ENCODE measurements at regions not wholly inside any gene's neighbourhood (a gene's known extent, or its start where the extent isn't known, plus 50 kb on each side); places are given as distances from the start of the nearest gene placed in this dataset.

- DNase-seq (ENCODE audit: low spot score): no peak
- Histone ChIP-seq H3K9me3 (ENCODE audit: low read length) (no peaks in the 10 kb centered on the region), H3K36me3 (ENCODE audit: insufficient read depth, low read length) (no peaks in the 10 kb centered on the region), H2AFZ (ENCODE audit: low read length) (no peak overlapping the region), H3K9me2 (ENCODE audit: insufficient read depth, low read length) (no peaks in the 10 kb centered on the region), H3K27ac (ENCODE audit: low read depth, low read length, poor library complexity, severe bottlenecking) (no peak overlapping the region), H3K4me2 (ENCODE audit: low read length) (no peak overlapping the region), H4K20me1 (ENCODE audit: insufficient read depth, low read length) (no peaks in the 10 kb centered on the region), H3K79me2 (ENCODE audit: insufficient read depth, low read depth, low read length) (no peaks in the 10 kb centered on the region), H3K4me3 (ENCODE audit: low read depth, low read length, poor library complexity, severe bottlenecking) (no peak overlapping the region), H3K4me1 (ENCODE audit: insufficient read depth, low read length, poor library complexity, severe bottlenecking) (no peaks in the 10 kb centered on the region)
- CTCF ChIA-PET (ENCODE audit: unreplicated experiment): no interaction called here
- no TSS peak for BruUV-seq (replicated peaks)
- TF ChIP-seq, protein P1, sequence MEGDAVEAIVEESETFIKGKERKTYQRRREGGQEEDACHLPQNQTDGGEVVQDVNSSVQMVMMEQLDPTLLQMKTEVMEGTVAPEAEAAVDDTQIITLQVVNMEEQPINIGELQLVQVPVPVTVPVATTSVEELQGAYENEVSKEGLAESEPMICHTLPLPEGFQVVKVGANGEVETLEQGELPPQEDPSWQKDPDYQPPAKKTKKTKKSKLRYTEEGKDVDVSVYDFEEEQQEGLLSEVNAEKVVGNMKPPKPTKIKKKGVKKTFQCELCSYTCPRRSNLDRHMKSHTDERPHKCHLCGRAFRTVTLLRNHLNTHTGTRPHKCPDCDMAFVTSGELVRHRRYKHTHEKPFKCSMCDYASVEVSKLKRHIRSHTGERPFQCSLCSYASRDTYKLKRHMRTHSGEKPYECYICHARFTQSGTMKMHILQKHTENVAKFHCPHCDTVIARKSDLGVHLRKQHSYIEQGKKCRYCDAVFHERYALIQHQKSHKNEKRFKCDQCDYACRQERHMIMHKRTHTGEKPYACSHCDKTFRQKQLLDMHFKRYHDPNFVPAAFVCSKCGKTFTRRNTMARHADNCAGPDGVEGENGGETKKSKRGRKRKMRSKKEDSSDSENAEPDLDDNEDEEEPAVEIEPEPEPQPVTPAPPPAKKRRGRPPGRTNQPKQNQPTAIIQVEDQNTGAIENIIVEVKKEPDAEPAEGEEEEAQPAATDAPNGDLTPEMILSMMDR (conservative IDR thresholded peaks at IDR 0.05; ENCODE audit: low read length): no peak
- no peak for TF ChIP-seq EZH2phosphoT487 (IDR thresholded peaks at IDR 0.05; ENCODE audit: borderline replicate concordance, low read depth, low read length)
- POLR2A ChIA-PET: no interaction called here
- intact Hi-C loops (cut with micrococcal nuclease; ENCODE audit: unreplicated experiment): no loop called here
Observed at GRCh38 chr12:23127701-23128100, 502.7 kb downstream of the ETNK1 start.

DNA sequence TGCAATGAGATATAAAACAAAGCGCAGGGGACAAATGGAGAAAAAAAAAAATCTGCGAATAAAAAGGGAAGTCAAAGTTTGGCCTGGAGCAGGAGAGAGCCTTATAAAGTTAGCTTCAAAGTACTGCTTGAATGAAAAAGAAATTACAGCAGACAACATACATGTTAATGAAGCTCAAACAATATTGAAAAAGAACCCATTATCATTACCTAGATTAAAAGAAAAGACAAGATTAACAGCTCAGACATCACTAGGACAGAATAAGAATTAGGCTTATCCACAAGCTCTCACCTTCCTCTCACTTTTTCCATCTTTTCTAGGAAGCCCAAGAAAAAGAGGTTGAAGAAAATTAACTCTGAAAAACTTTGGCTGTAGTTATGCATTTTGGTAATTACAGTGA is 503.5 kb downstream of the ETNK1 start:
- TF ChIP-seq, protein P1 (conservative IDR thresholded peaks at IDR 0.05; ENCODE audit: low read length): no peak
- POLR2A ChIA-PET: interaction anchor here (1.4 kb wide), 1 partner anchor 42 kb away, joined by 5 read pairs; no protein-coding TSS in a partner anchor
- intact Hi-C loops (cut with micrococcal nuclease; ENCODE audit: unreplicated experiment): no loop called here

DNA sequence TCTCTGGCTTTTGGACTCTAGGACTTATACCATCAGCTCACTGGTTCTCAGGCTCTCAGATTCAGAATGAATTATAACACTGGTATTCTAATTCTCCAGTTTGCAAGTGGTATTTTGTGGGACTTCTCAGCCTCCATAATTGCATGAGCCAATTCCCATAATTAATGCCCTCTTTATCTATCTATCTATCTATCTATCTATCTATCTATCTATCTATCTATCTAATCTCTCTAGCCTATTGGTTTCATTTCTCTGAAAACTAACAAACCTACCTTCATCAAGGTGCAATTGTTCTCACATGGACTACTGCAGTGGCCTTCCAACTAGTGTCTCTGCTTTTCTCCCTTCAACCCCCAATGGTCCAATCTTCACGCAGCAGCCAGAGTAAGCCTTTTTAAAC is 507.4 kb downstream of the ETNK1 start:
- H3K4me3 ChIP-seq (ENCODE audit: low read depth, low read length, poor library complexity, severe bottlenecking): no peak overlapping the region
- BruUV-seq (replicated peaks): no TSS peak
- no peaks in the 10 kb centered on the region for H4K20me1 ChIP-seq (ENCODE audit: insufficient read depth, low read length)
- H3K4me2 ChIP-seq (ENCODE audit: low read length): no peak overlapping the region
- H3K79me2 ChIP-seq (ENCODE audit: insufficient read depth, low read depth, low read length): no peaks in the 10 kb centered on the region
- no peaks in the 10 kb centered on the region for H3K36me3 ChIP-seq (ENCODE audit: insufficient read depth, low read length)
- H3K9me2 ChIP-seq (ENCODE audit: insufficient read depth, low read length): no peaks in the 10 kb centered on the region
- H2AFZ ChIP-seq (ENCODE audit: low read length): no peak overlapping the region
- no peaks in the 10 kb centered on the region for H3K4me1 ChIP-seq (ENCODE audit: insufficient read depth, low read length, poor library complexity, severe bottlenecking)
- H3K27ac ChIP-seq (ENCODE audit: low read depth, low read length, poor library complexity, severe bottlenecking): no peak overlapping the region
- ChIA-PET POLR2A (no interaction called here), CTCF (ENCODE audit: unreplicated experiment) (no interaction called here)
- no peak for TF ChIP-seq EZH2phosphoT487 (IDR thresholded peaks at IDR 0.05; ENCODE audit: borderline replicate concordance, low read depth, low read length)
- TF ChIP-seq, protein P1 (conservative IDR thresholded peaks at IDR 0.05; ENCODE audit: low read length): no peak
- intact Hi-C loops (cut with micrococcal nuclease; ENCODE audit: unreplicated experiment): no loop called here
- no peaks in the 10 kb centered on the region for H3K9me3 ChIP-seq (ENCODE audit: low read length)
- no peak for DNase-seq (ENCODE audit: low spot score)

More for the DNA sequence above, 503.5 kb downstream of the ETNK1 start:
- Histone ChIP-seq H3K4me1 (ENCODE audit: insufficient read depth, low read length, poor library complexity, severe bottlenecking) (no peaks in the 10 kb centered on the region), H3K4me2 (ENCODE audit: low read length) (no peak overlapping the region), H4K20me1 (ENCODE audit: insufficient read depth, low read length) (no peaks in the 10 kb centered on the region), H3K36me3 (ENCODE audit: insufficient read depth, low read length) (no peaks in the 10 kb centered on the region), H3K27ac (ENCODE audit: low read depth, low read length, poor library complexity, severe bottlenecking) (no peak overlapping the region), H3K79me2 (ENCODE audit: insufficient read depth, low read depth, low read length) (no peaks in the 10 kb centered on the region), H3K9me2 (ENCODE audit: insufficient read depth, low read length) (no peaks in the 10 kb centered on the region), H3K9me3 (ENCODE audit: low read length) (no peaks in the 10 kb centered on the region), H2AFZ (ENCODE audit: low read length) (no peak overlapping the region), H3K4me3 (ENCODE audit: low read depth, low read length, poor library complexity, severe bottlenecking) (no peak overlapping the region)
- CTCF ChIA-PET (ENCODE audit: unreplicated experiment): no interaction called here
- DNase-seq (ENCODE audit: low spot score): no peak
- no TSS peak for BruUV-seq (replicated peaks)
